HG02588 (cell line): ENCODE measurements at regions not wholly inside any gene's neighbourhood (a gene's known extent, or its start where the extent isn't known, plus 50 kb on each side); places are given as distances from the start of the nearest gene placed in this dataset.

ENCODE experiments used
- ATAC-seq: cut with Tn5 transposase; IDR thresholded peaks from one replicate; pipeline ENCODE4 v1.9.1; 2021; ENCODE audit warnings: mild to moderate bottlenecking, moderate library complexity; ENCODE audit not compliant: unreplicated experiment

GRCh38 chr5:146940295-146940694 is 61.7 kb upstream of the PPP2R2B start:
- ATAC-seq = no peak

- no peak for ATAC-seq
These were observed 65.5 kb upstream of the PPP2R2B start for GRCh38 chr5:146944019-146944418.

GRCh38 chr5:146944764-146945616 is 66.4 kb upstream of the PPP2R2B start:
- ATAC-seq = no peak

GRCh38 chr5:146945617-146946084 is 67.1 kb upstream of the PPP2R2B start:
- no peak for ATAC-seq

- ATAC-seq = no peak
These were observed 68.8 kb upstream of the PPP2R2B start for GRCh38 chr5:146947181-146947941.

- no peak for ATAC-seq
These were observed 70.1 kb upstream of the PPP2R2B start for GRCh38 chr5:146948666-146949065.

GRCh38 chr5:146952168-146952567 is 73.6 kb upstream of the PPP2R2B start:
- ATAC-seq = no peak

- ATAC-seq = no peak
These were observed 77.7 kb upstream of the PPP2R2B start for GRCh38 chr5:146956217-146956616.

- ATAC-seq = no peak
These were observed 80.8 kb upstream of the PPP2R2B start for GRCh38 chr5:146959360-146959759.

- ATAC-seq = no peak
These were observed 84.3 kb upstream of the PPP2R2B start for GRCh38 chr5:146962801-146963355.

- peak; percentile 98 for ATAC-seq
These were observed 87.5 kb upstream of the PPP2R2B start for GRCh38 chr5:146965761-146966659.

- ATAC-seq = no peak
These were observed 89.1 kb upstream of the PPP2R2B start for GRCh38 chr5:146967646-146968045.

- no peak for ATAC-seq
These were observed 92.8 kb upstream of the PPP2R2B start for GRCh38 chr5:146971401-146971800.

- ATAC-seq = no peak
These were observed 107.9 kb upstream of the PPP2R2B start for GRCh38 chr5:146986469-146986868.

- no peak for ATAC-seq
These were observed 115.4 kb upstream of the PPP2R2B start for GRCh38 chr5:146993876-146994530.

GRCh38 chr5:146995878-146996277 is 117.3 kb upstream of the PPP2R2B start:
- ATAC-seq = no peak

GRCh38 chr5:147015405-147015804 is 136.8 kb upstream of the PPP2R2B start:
- no peak for ATAC-seq

- no peak for ATAC-seq
These were observed 138.6 kb upstream of the PPP2R2B start for GRCh38 chr5:147017191-147017590.

GRCh38 chr5:147017621-147018020 is 139.1 kb upstream of the PPP2R2B start:
- ATAC-seq = no peak

- ATAC-seq = no peak
These were observed 140.3 kb upstream of the PPP2R2B start for GRCh38 chr5:147018812-147019211.
